ENCODE measurements at regions not wholly inside any gene's neighbourhood (a gene's known extent, or its start where the extent isn't known, plus 50 kb on each side); places are given as distances from the start of the nearest gene placed in this dataset.

GRCh38 chr5:2602451-2603271 is 148.8 kb downstream of the IRX2 start:
- DNase-seq, result no peak

GRCh38 chr5:2598503-2598902 is 153.0 kb downstream of the IRX2 start:
- DNase-seq, result no peak

- no peak for DNase-seq
Measured at GRCh38 chr5:2594701-2595100, 156.8 kb downstream of the IRX2 start.

- DNase-seq, result no peak
Measured at GRCh38 chr5:2592766-2593165, 158.7 kb downstream of the IRX2 start.

- DNase-seq, result no peak
Measured at GRCh38 chr5:2591777-2592453, 159.6 kb downstream of the IRX2 start.

- no peak for DNase-seq
Measured at GRCh38 chr5:2588850-2589501, 162.5 kb downstream of the IRX2 start.

- DNase-seq, result no peak
Measured at GRCh38 chr5:2587189-2588031, 164.1 kb downstream of the IRX2 start.

- no peak for DNase-seq
Measured at GRCh38 chr5:2586016-2586715, 165.3 kb downstream of the IRX2 start.

GRCh38 chr5:2584579-2585269 is 166.8 kb downstream of the IRX2 start:
- no peak for DNase-seq

GRCh38 chr5:2582507-2582906 is 169.0 kb downstream of the IRX2 start:
- DNase-seq, result no peak

GRCh38 chr5:2582106-2582505 is 169.4 kb downstream of the IRX2 start:
- DNase-seq, result no peak

- no peak for DNase-seq
Measured at GRCh38 chr5:2581418-2581817, 170.1 kb downstream of the IRX2 start.

- no peak for DNase-seq
Measured at GRCh38 chr5:2579126-2579525, 172.4 kb downstream of the IRX2 start.

- DNase-seq, result no peak
Measured at GRCh38 chr5:2577312-2578036, 174.0 kb downstream of the IRX2 start.

GRCh38 chr5:2576823-2577222 is 174.7 kb downstream of the IRX2 start:
- DNase-seq, result no peak

- no peak for DNase-seq
Measured at GRCh38 chr5:2575871-2576270, 175.6 kb downstream of the IRX2 start.

GRCh38 chr5:2575292-2575691 is 176.2 kb downstream of the IRX2 start:
- DNase-seq, result no peak

- no peak for DNase-seq
Measured at GRCh38 chr5:2574155-2574554, 177.3 kb downstream of the IRX2 start.

- no peak for DNase-seq
Measured at GRCh38 chr5:2570586-2570985, 180.9 kb downstream of the IRX2 start.

- DNase-seq, result no peak
Measured at GRCh38 chr5:2569774-2570542, 181.5 kb downstream of the IRX2 start.
